ENCODE measurements at regions not wholly inside any gene's neighbourhood (a gene's known extent, or its start where the extent isn't known, plus 50 kb on each side); places are given as distances from the start of the nearest gene placed in this dataset.

GRCh38 chr4:81965454-81965853, 408.3 kb downstream of the HNRNPD start:
- H3K79me2 ChIP-seq (ENCODE audit: insufficient read depth, low read length), result no peaks in the 10 kb centered on the region
- H3K36me3 Mint-ChIP-seq, result no peaks in the 10 kb centered on the region
- no peak for DNase-seq
- no peak overlapping the region for H3K4me3 Mint-ChIP-seq
- no peak overlapping the region for H3K27ac Mint-ChIP-seq
- no peak overlapping the region for H2AFZ ChIP-seq (ENCODE audit: insufficient read depth, low read depth, low read length, poor library complexity, severe bottlenecking)
- H3K9me3 ChIP-seq (replicated peaks in 1 of 2; ENCODE audit: control insufficient read depth in 1 of 2, insufficient read depth in 1 of 2, low read length in 2 of 2), result no peaks in the 10 kb centered on the region
- H3K27ac ChIP-seq (ENCODE audit: low read depth in 1 of 2, low read length in 2 of 2), result no peak overlapping the region
- H3K9me3 Mint-ChIP-seq, result no peaks in the 10 kb centered on the region
- H3K36me3 ChIP-seq (replicated peaks in 1 of 2; ENCODE audit: control insufficient read depth in 1 of 2, insufficient read depth in 2 of 2, low read length in 2 of 2), result no peaks in the 10 kb centered on the region
- WGBS (ENCODE audit: insufficient coverage), result no CpG with 5 or more reads among the region's 1 CpG
- no peak overlapping the region for H3K9ac ChIP-seq (ENCODE audit: insufficient read depth, low read length, poor library complexity, severe bottlenecking)
- no peaks in the 10 kb centered on the region for H4K20me1 ChIP-seq (ENCODE audit: insufficient read depth, low read length)
- H3K4me2 ChIP-seq (replicated peaks; ENCODE audit: extremely low read depth, low read length, poor library complexity, severe bottlenecking), result no peak overlapping the region
- peaks cover 0 to 6% (median 0%) of the 10 kb centered on the region in 3 donors for H3K27me3 Mint-ChIP-seq (ENCODE audit: low read depth in 3 of 3)
- H3K4me1 Mint-ChIP-seq, result no peaks in the 10 kb centered on the region
- intact Hi-C loops (cut with micrococcal nuclease), result no loop called here
- no peak overlapping the region for H3K4me3 ChIP-seq (replicated peaks in 1 of 3; ENCODE audit: low read depth in 2 of 3, low read length in 3 of 3)
- no peaks in the 10 kb centered on the region for H3K4me1 ChIP-seq (ENCODE audit: control insufficient read depth in 1 of 2, insufficient read depth in 2 of 2, low read length in 2 of 2)
- H3K27me3 ChIP-seq (ENCODE audit: control insufficient read depth in 2 of 2, insufficient read depth in 2 of 2, low read length in 2 of 2), result no peaks in the 10 kb centered on the region
- TF ChIP-seq CTCF (IDR thresholded peaks at IDR 0.05), result no peak

GRCh38 chr4:81963763-81964020, 410.1 kb downstream of the HNRNPD start:
- H3K27ac ChIP-seq (ENCODE audit: low read depth in 1 of 2, low read length in 2 of 2), result no peak overlapping the region
- H3K36me3 ChIP-seq (replicated peaks in 1 of 2; ENCODE audit: control insufficient read depth in 1 of 2, insufficient read depth in 2 of 2, low read length in 2 of 2), result no peaks in the 10 kb centered on the region
- Mint-ChIP-seq H3K36me3 (no peaks in the 10 kb centered on the region), H3K27me3 (ENCODE audit: low read depth in 3 of 3) (peaks cover 0 to 6% (median 4%) of the 10 kb centered on the region in 3 donors), H3K27ac (no peak overlapping the region), H3K9me3 (peaks cover 0 to 2% (median 0%) of the 10 kb centered on the region in 7 donors), H3K4me3 (no peak overlapping the region), H3K4me1 (no peaks in the 10 kb centered on the region)
- no peak overlapping the region for H3K4me3 ChIP-seq (replicated peaks in 1 of 3; ENCODE audit: low read depth in 2 of 3, low read length in 3 of 3)
- H4K20me1 ChIP-seq (ENCODE audit: insufficient read depth, low read length), result no peaks in the 10 kb centered on the region
- TF ChIP-seq CTCF (IDR thresholded peaks at IDR 0.05), result no peak
- H3K4me1 ChIP-seq (ENCODE audit: control insufficient read depth in 1 of 2, insufficient read depth in 2 of 2, low read length in 2 of 2), result no peaks in the 10 kb centered on the region
- H3K4me2 ChIP-seq (replicated peaks; ENCODE audit: extremely low read depth, low read length, poor library complexity, severe bottlenecking), result no peak overlapping the region
- no peak overlapping the region for H3K9ac ChIP-seq (ENCODE audit: insufficient read depth, low read length, poor library complexity, severe bottlenecking)
- no peak overlapping the region for H2AFZ ChIP-seq (ENCODE audit: insufficient read depth, low read depth, low read length, poor library complexity, severe bottlenecking)
- H3K79me2 ChIP-seq (ENCODE audit: insufficient read depth, low read length), result no peaks in the 10 kb centered on the region
- H3K9me3 ChIP-seq (replicated peaks in 1 of 2; ENCODE audit: control insufficient read depth in 1 of 2, insufficient read depth in 1 of 2, low read length in 2 of 2), result no peaks in the 10 kb centered on the region
- no peaks in the 10 kb centered on the region for H3K27me3 ChIP-seq (ENCODE audit: control insufficient read depth in 2 of 2, insufficient read depth in 2 of 2, low read length in 2 of 2)
- intact Hi-C loops (cut with micrococcal nuclease), result no loop called here
- no peak for DNase-seq

All from CD14-positive monocyte (primary cell).